Thoracic aorta (tissue), 2 donors: ENCODE measurements at regions not wholly inside any gene's neighbourhood (a gene's known extent, or its start where the extent isn't known, plus 50 kb on each side); places are given as distances from the start of the nearest gene placed in this dataset.

Experiments used
- ATAC-seq: fragments of 150-250 bp; one replicate; pipeline ENCODE4 v1.8.0; 2017; ENCODE audit warnings: low read depth; ENCODE audit not compliant: insufficient number of reproducible peaks, low FRiP score
- DNase-seq: peaks from one replicate; pipeline ENCODE4 v3.0.0-alpha.2; 2020; ENCODE audit warnings: low spot score
- H3K27ac ChIP-seq, 2 donors: fragments of 200-600 bp; sonication (generic); 1 replicate in 1 of 2; 2 replicates in 1 of 2; pipeline ENCODE4 v1.5.1; 2016; ENCODE audit warnings: mild to moderate bottlenecking in 2 of 2, moderate library complexity in 2 of 2
- H3K27me3 ChIP-seq: fragments of 200-600 bp; sonication (generic); replicated peaks from 2 replicates; pipeline ENCODE4 v1.6.0; 2016; ENCODE audit warnings: mild to moderate bottlenecking; ENCODE audit not compliant: insufficient read depth
- H3K36me3 ChIP-seq: fragments of 200-600 bp; sonication (generic); one replicate; pipeline ENCODE4 v1.5.1; 2016
- H3K4me1 ChIP-seq, 2 donors: fragments of 200-600 bp; sonication (generic); 1 replicate in 1 of 2; 2 replicates in 1 of 2; pipeline versions ENCODE4 v1.5.1 to v1.6.0; 2016; ENCODE audit warnings: low read depth in 2 of 2, mild to moderate bottlenecking in 1 of 2; ENCODE audit not compliant: control insufficient read depth in 1 of 2
- H3K4me3 ChIP-seq: fragments of 200-600 bp; sonication (generic); 2 replicates; pipeline ENCODE4 v1.5.1; 2016; ENCODE audit warnings: mild to moderate bottlenecking
- H3K9me3 ChIP-seq: fragments of 200-600 bp; sonication (generic); 2 replicates; pipeline ENCODE4 v1.5.1; 2016
- TF ChIP-seq, protein P1 (sequence below): fragments of 200-600 bp; sonication (generic); IDR thresholded peaks from one replicate; pipeline ENCODE4 v1.5.1; 2019; ENCODE audit warnings: antibody characterized with exemption

DNA sequence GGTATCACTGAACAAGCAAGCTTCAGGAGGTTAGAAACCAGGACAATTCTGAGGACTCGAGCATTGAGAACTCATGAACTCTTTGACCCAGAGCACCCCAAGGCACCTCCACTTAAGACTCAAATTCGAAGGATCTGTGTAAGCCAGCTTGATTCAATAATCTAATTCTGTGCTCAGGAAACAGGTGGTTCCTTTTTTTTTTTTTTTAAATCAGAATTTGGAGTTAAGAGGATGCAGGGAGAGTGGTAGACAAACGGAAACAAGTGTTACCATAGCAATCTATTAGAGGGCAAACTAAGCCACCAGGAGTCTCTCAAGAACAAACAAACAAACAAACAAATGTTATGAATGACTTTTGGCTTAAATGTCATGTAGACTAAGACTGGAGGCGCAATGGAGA lies 53.8 kb upstream of the DPH5 start:
- TF ChIP-seq, protein P1, sequence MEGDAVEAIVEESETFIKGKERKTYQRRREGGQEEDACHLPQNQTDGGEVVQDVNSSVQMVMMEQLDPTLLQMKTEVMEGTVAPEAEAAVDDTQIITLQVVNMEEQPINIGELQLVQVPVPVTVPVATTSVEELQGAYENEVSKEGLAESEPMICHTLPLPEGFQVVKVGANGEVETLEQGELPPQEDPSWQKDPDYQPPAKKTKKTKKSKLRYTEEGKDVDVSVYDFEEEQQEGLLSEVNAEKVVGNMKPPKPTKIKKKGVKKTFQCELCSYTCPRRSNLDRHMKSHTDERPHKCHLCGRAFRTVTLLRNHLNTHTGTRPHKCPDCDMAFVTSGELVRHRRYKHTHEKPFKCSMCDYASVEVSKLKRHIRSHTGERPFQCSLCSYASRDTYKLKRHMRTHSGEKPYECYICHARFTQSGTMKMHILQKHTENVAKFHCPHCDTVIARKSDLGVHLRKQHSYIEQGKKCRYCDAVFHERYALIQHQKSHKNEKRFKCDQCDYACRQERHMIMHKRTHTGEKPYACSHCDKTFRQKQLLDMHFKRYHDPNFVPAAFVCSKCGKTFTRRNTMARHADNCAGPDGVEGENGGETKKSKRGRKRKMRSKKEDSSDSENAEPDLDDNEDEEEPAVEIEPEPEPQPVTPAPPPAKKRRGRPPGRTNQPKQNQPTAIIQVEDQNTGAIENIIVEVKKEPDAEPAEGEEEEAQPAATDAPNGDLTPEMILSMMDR: no peak
- H3K27ac ChIP-seq: no peak overlapping the region
- ATAC-seq (no peak), DNase-seq (no peak)
- H3K36me3 ChIP-seq: no peaks in the 10 kb centered on the region
- no peak overlapping the region for H3K4me3 ChIP-seq
- peaks cover 0 to 3% of the 10 kb centered on the region in 2 donors for H3K4me1 ChIP-seq
- no peaks in the 10 kb centered on the region for H3K9me3 ChIP-seq
- no peaks in the 10 kb centered on the region for H3K27me3 ChIP-seq

DNA sequence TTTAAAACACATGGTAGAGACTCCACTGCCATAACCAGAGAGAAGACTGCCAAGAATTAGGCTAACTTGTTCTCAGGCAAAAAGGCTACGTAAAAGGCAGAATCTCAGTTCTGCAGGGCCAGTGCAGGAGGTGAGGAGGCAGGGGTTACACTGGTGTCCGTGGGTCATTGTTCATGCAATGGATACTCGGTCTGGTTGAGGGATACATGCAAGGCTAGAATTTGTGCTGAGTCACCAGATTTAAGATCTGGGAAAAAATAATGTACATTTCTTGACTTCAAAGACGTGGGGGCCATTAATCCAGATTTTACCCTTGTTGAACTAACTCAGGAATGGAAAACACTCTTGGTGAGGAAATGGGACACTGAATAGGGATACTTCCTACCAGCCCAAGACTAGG lies 52.3 kb upstream of the DPH5 start:
- no peaks in the 10 kb centered on the region for H3K36me3 ChIP-seq
- H3K27me3 ChIP-seq: no peaks in the 10 kb centered on the region
- no peak overlapping the region for H3K27ac ChIP-seq
- DNase-seq: no peak
- no peak for ATAC-seq
- peaks cover 0 to 3% of the 10 kb centered on the region in 2 donors for H3K4me1 ChIP-seq
- H3K4me3 ChIP-seq: no peak overlapping the region
- no peaks in the 10 kb centered on the region for H3K9me3 ChIP-seq
- TF ChIP-seq, protein P1: no peak

- Histone ChIP-seq H3K9me3 (no peaks in the 10 kb centered on the region), H3K27ac (no peak overlapping the region), H3K36me3 (no peaks in the 10 kb centered on the region), H3K4me3 (no peak overlapping the region), H3K27me3 (no peaks in the 10 kb centered on the region), H3K4me1 (no peaks in the 10 kb centered on the region)
- no peak for ATAC-seq
- no peak for DNase-seq
- TF ChIP-seq, protein P1: no peak
These were observed 50.3 kb upstream of the DPH5 start for GRCh38 chr1:101075926-101076325.
